NCI-H748 (cell line): ENCODE measurements at regions not wholly inside any gene's neighbourhood (a gene's known extent, or its start where the extent isn't known, plus 50 kb on each side); places are given as distances from the start of the nearest gene placed in this dataset.

ENCODE experiments used
- DNase-seq: peaks from one replicate; lab custom pipeline; 2025; ENCODE audit not compliant: unreplicated experiment; lab: John Stamatoyannopoulos, UW

DNA sequence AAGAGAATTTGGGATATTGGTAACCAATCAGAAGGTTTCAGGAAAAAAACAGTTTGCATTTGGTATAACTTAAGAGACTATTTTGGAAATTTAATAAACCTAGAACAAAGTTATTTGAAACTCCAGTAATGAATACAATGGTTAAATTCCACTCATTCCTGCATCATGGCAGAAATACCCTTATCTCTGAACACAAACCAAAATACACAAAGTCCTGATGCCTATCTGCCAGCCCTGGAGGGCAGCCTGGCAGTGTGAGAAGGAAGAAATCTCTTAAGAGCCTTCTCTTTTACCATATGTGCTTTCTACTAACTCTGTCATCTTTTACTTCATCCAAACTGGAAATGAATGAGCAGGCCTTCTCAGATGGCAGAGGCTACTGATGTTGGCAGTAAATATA, 147.1 kb upstream of the LYZL1 start:
- DNase-seq: no peak

DNA sequence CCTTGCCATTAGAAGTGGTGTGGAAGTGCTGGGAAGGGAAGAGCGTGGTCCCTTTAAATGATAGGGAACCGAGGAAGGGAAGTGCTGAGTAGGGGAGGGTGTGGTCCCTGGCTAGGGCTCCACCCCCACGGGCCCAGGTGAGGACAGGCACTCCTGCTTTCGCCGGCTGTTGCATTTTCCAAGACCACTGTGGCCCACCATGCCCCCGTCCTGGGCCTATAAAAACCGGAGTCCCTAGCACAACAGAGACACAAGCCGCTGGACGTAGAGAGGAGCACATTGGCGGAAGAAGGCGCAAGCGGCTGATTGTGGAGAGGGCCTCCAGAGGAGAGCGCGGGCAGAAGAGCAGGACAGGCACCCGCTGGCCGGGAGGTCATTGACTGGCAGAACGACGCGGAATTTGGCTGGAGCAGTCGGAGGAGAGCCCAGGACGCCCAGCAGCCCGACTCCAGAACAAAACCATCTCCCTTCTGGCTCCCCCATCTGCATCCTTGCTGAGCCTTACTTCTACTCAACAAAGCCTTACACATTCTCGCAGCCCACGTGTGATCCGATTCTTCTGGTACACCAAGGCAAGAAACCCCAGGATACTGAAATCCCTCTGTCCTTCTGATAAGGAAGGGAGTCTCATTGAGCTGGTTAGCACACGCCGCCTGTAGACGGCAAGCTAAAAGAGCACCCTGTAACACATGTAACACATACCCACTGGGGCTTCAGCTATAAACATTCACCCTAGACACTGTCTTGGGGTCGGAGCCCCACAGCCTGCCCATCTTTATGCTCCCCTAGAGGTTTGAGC, 146.2 kb upstream of the LYZL1 start:
- DNase-seq: no peak

- no peak for DNase-seq
These were observed 144.7 kb upstream of the LYZL1 start for GRCh38 chr10:29144126-29144525.

GRCh38 chr10:29146311-29147100, 142.4 kb upstream of the LYZL1 start:
- DNase-seq: no peak

GRCh38 chr10:29150010-29150409, 138.9 kb upstream of the LYZL1 start:
- DNase-seq: no peak

- DNase-seq: no peak
These were observed 137.9 kb upstream of the LYZL1 start for GRCh38 chr10:29151005-29151404.

- no peak for DNase-seq
These were observed 131.5 kb upstream of the LYZL1 start for GRCh38 chr10:29157321-29157720.

DNA sequence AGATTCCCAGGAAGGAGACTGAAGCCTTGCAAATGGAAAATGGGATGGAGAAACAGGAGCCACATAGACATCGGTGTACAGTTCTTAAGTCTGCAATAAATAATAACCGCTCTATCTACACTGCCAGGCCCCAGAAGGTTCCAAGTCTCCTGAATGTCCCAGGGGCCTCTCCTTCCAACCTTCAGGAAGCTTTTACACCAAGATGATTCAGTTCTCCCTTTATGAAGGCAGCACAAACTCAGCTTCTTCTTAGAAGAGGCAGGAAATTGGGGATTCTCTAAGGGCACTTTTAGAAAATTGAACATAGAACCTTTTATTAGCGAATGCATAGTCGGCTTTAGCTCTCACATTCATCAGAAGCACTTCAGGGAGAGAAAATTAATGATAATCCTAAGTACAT, 130.8 kb upstream of the LYZL1 start:
- no peak for DNase-seq

DNA sequence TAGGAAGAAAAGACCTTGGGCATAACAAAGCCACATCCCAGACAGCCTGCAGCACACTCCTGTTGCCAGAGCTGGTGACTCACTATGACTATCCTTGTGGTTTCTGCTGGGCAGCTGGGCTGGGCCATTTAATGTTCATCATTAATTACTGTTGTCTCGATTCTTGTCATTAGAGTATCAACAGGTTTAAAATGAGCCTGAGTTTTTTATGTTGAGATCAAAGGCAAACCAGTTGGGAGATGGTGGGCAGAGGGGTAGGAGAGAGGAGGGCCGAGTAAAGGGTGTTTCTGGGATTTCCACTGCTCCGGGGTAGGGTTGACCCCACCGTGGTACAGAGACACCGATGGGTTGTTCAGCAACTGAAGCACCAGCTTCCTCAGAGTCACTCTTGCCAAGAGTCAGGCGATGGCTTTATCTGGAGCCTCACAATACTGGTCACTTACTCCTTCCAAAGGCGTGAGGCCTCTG, 128.7 kb upstream of the LYZL1 start:
- no peak for DNase-seq

DNA sequence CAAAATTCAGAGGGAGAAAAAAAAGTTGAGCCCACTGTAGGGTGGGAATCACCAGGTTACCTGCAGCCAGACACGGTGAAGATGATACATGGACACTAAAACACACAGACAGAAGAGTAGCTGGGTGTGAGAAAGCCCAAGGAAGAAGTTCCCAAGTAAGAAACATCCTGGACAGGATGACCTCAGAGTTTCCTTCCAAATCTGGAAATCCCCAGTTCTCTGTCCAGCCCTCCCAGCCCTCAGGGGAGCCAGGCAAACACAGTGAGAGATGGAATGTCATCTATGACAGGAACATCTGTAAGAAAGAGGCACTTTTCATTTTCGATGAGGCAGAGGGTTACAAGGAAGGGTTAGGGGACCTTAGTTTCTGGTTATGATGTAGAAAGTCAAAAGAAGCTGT, 125.1 kb upstream of the LYZL1 start:
- no peak for DNase-seq

DNA sequence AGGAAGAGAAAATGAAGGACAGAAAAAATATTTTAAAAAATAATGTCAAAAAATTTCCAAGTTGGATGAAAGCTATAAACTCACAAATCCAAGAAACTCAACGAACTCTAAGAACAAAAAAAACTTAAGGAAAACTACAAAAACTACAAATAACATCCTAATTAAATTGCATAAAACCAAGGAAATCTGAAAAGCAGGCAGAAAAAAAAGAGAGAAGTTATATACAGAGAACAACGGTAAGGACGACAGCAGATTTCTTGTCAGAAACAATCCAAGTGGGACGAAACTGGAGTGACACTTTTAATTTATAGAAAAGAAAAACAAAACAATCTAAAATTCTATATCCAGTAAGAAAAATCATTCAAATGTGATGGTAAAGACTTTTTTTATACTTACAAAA, 122.2 kb upstream of the LYZL1 start:
- DNase-seq: no peak

- no peak for DNase-seq
These were observed 119.8 kb upstream of the LYZL1 start for GRCh38 chr10:29169021-29169420.

GRCh38 chr10:29171717-29172116, 117.2 kb upstream of the LYZL1 start:
- no peak for DNase-seq

- no peak for DNase-seq
These were observed 114.5 kb upstream of the LYZL1 start for GRCh38 chr10:29174389-29174788.

DNA sequence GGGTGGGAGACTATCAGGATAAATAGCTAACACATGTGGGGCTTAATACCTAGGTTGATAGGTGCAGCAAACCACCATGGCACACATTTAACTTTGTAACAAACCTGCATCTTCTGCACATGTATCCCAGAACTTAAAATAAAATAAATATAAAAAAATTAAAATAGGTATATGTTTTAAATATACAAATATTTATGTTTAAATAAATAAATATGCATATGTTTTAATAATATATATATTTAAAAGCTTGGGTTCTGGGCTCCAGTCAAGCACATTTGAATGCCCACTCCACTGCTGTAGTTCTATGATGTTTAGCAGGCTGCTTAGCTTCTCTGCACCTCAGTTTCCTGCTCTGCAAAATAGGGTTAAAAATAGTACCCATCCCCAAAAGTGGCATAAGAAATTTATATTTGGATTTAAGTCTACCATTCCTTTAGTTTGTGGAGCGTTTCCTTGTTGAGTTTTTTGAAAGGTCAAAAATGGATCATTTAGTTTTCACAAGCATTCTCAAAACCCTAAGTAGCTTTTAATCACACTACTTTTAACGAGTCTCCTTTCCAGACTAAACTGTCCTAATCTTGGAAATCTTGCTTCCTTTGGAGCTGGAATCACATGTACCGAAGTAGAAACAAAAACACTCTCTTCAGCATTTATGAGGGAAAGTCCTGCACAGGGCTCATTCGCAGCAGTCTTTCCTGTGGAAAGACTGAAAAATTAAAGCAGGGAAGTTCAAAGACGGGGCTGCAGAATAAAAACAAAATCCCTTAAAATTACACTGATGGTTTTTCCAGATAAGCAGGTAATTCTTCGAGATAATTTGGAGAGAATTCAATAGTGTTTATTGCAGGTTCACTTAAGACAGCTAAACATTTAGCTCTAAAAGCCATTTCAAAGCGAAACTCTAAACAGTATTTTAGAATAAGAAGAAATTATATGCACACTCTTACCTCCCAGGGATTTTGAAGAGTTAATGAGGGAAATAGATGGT, 111.7 kb upstream of the LYZL1 start:
- no peak for DNase-seq

GRCh38 chr10:29181936-29182335, 106.9 kb upstream of the LYZL1 start:
- DNase-seq: no peak

DNA sequence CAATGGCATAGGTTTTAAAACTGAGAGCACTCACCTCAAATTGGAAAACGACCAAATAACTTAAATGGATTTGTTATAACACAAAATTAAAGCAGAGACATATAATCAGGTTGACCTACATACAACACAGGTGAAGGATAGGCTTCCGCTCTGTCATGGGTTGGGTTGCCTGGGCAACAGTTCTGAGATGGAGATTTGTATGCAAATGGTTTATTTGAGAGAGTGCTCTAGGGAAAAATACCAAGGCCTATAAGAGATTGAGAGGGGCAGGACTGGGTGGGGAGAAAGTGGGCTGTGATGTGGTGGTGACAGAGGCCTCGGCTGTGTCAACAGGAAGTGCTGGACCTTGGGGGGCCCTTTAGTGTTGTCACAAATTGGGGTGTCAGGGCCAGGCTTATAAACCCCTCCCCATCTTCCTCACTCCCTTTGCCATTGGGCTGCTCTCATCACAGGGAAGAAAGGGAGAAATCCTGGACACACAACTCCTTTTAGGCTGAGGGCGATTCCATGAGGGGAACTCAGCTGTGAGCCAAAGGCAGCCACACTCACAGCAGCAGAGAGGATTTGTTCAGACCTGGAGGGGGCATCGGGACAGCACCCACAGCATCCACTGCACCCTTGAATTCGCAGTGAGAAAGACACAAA, 105.4 kb upstream of the LYZL1 start:
- peak; percentile 6 for DNase-seq

DNA sequence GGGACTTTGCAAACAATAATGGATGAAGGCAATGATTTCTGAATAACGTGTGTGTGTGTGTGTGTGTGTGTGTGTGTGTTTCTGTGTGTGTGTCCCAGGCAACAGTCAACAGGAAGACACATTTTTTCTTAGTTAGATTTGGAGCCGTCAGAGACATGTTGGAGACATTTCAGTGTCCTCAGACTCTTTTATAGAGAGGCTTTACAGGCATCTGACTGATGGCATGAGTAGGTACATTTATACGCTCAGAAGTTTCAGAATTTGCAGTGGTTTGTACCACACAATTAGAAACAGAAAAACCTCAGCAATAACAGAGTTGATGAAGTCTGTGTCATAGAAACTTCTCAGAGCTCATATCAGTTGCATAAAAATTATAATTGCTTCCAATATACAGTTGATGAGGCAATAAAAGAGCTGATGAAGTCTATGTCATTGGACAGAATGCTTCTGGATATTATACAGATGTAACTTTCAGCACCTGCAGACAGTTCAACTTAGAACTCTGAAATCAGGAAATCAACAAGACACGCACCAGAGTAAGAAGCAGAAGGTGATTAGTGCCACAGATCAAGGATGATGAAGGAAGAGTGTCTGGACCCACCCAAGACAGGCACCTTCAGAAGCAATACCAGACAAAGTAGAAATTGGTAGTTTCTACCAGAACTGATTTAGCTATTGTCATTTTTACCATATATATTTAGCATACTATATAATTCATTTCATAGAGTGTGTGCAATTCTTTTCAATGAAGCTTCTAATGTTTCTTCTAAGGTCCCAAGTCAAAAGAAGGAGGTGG, 104.5 kb upstream of the LYZL1 start:
- no peak for DNase-seq

DNA sequence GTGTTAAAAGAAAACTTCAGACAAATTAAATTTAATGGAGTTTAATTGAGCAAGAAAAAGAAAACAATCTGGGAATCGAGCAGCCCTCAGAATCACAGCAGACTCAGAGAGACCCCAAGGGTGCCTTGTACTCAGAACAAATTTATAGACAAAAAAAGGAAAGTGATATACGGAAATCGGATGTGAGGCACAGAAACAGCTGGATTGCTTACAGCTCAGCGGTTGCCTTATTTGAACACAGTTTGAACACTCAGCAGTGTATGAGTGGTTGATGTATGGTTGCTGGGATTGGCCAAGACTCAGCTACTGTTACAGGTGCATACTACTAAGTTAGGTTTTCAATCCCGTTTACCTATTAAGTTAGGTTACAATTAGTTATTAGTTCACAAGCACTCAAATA, 103.8 kb upstream of the LYZL1 start:
- DNase-seq: no peak

GRCh38 chr10:29186221-29186620, 102.6 kb upstream of the LYZL1 start:
- no peak for DNase-seq
